HFF-Myc (cell line): ENCODE measurements at regions not wholly inside any gene's neighbourhood (a gene's known extent, or its start where the extent isn't known, plus 50 kb on each side); places are given as distances from the start of the nearest gene placed in this dataset.

ENCODE experiments used
- DNase-seq: peaks from one replicate; pipeline ENCODE4 v3.0.0-alpha.2; 2011; ENCODE audit warnings: low read depth; ENCODE audit errors: extremely low read depth
- H3K4me3 ChIP-seq: replicated peaks from 2 replicates; pipeline ENCODE4 v1.5.1; 2011; ENCODE audit warnings: low read depth, mild to moderate bottlenecking, control low read depth, low read length
- CTCF ChIP-seq: IDR thresholded peaks from 2 replicates; pipeline ENCODE4 v1.5.1; 2012; ENCODE audit warnings: mild to moderate bottlenecking, low read depth, low read length, control low read depth; ENCODE audit errors: missing control alignments

GRCh38 chr13:71949441-71949840 is 82.4 kb upstream of the DACH1 start:
- no peak for DNase-seq
- no peak for TF ChIP-seq CTCF
- no peak overlapping the region for H3K4me3 ChIP-seq

GRCh38 chr13:71939186-71939585 is 72.2 kb upstream of the DACH1 start:
- no peak overlapping the region for H3K4me3 ChIP-seq
- DNase-seq: no peak
- TF ChIP-seq CTCF: no peak

- DNase-seq: no peak
- TF ChIP-seq CTCF: no peak
- no peak overlapping the region for H3K4me3 ChIP-seq
Measured at GRCh38 chr13:71935166-71935840, 68.3 kb upstream of the DACH1 start.

GRCh38 chr13:71924931-71925330 is 57.9 kb upstream of the DACH1 start:
- TF ChIP-seq CTCF: no peak
- DNase-seq: no peak
- no peak overlapping the region for H3K4me3 ChIP-seq

- H3K4me3 ChIP-seq: no peak overlapping the region
- DNase-seq: no peak
- no peak for TF ChIP-seq CTCF
Measured at GRCh38 chr13:71922194-71922593, 55.2 kb upstream of the DACH1 start.
